BJ (cell line): ENCODE measurements at regions not wholly inside any gene's neighbourhood (a gene's known extent, or its start where the extent isn't known, plus 50 kb on each side); places are given as distances from the start of the nearest gene placed in this dataset.

Source experiments
- CTCF ChIA-PET: fragments of 350-600 bp; formaldehyde crosslinking; extraction: SDS; loops from one replicate; lab custom pipeline; 2021; ENCODE audit warnings: antibody characterized with exemption, inconsistent platforms; lab: Yijun Ruan, JAX
- POLR2A ChIA-PET: fragments of 300-600 bp; sonication (Branson Sonifier 250); formaldehyde crosslinking; extraction: SDS; loops from one replicate; lab custom pipeline; 2021; ENCODE audit warnings: antibody characterized with exemption; lab: Charles Lee
- DNase-seq: peaks from one replicate; pipeline ENCODE4 v3.0.0-alpha.2; 2011; ENCODE audit warnings: low read depth
- H3K27me3 ChIP-seq: 2 replicates; pipeline ENCODE4 v1.6.0; 2011; ENCODE audit warnings: low read length; ENCODE audit not compliant: control insufficient read depth, insufficient read depth
- H3K36me3 ChIP-seq: 2 replicates; pipeline ENCODE4 v1.5.1; 2011; ENCODE audit warnings: low read length; ENCODE audit not compliant: control insufficient read depth, insufficient read depth
- H3K4me3 ChIP-seq: 2 replicates; pipeline ENCODE4 v1.5.1; 2011; ENCODE audit warnings: low read depth, mild to moderate bottlenecking, control low read depth, low read length
- CTCF ChIP-seq: IDR thresholded peaks from 2 replicates; pipeline ENCODE4 v1.5.1; 2011; ENCODE audit warnings: low read depth, mild to moderate bottlenecking, control low read depth, inconsistent platforms, low read length, moderate library complexity; ENCODE audit not compliant: insufficient read depth

DNA sequence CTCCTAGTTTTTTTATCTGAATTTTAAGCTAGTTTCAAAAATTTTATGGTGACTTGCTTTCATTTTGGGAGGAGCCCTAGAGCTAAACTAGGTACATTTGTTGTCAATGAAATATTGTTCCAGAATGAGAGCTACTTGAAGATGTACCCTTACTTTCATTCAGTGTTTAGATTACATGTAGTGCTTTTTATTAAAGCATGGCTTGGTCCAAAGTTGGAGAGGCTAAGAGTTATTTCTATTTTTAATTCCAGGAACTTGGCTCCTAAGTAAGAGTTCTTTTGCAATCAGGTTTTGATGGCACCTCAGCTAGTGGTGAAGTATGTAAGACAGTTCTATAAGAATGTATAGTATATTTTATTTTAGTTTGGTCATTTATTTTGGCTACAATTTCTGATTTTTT is 165.5 kb downstream of the PRR32 start:
- POLR2A ChIA-PET: no interaction called here
- no peak for TF ChIP-seq CTCF
- Histone ChIP-seq H3K27me3 (no peaks in the 10 kb centered on the region), H3K4me3 (no peak overlapping the region), H3K36me3 (no peaks in the 10 kb centered on the region)
- DNase-seq: no peak
- CTCF ChIA-PET: no interaction called here

DNA sequence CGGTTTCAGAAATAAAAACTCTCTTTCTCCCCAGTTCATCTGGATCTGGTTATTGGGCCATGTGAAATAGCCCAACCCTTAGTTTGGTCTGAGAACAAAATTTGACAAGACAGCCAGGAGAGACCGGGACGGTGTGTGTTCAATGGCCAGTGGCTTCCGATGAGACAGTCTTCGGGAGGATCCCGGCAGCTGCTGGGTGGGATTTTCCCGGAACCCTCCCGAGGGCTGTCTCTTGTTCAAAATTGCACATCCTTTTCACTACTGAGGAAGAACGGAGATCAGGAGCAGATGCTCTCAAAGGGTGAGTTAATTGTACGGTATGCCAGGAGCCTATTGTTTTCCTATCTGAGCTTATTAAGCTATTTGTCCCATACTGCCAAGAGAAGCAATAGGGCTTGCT is 166.5 kb downstream of the PRR32 start:
- H3K27me3 ChIP-seq: no peaks in the 10 kb centered on the region
- TF ChIP-seq CTCF: no peak
- no peak overlapping the region for H3K4me3 ChIP-seq
- ChIA-PET POLR2A (no interaction called here), CTCF (no interaction called here)
- DNase-seq: no peak
- no peaks in the 10 kb centered on the region for H3K36me3 ChIP-seq

- H3K27me3 ChIP-seq: no peaks in the 10 kb centered on the region
- POLR2A ChIA-PET: no interaction called here
- DNase-seq: no peak
Observed at GRCh38 chrX:126994032-126994600, 174.6 kb downstream of the PRR32 start.

GRCh38 chrX:127011629-127012028 is 192.1 kb downstream of the PRR32 start:
- ChIA-PET POLR2A (no interaction called here), CTCF (no interaction called here)
- no peaks in the 10 kb centered on the region for H3K36me3 ChIP-seq
- no peak for DNase-seq
- H3K4me3 ChIP-seq: no peak overlapping the region
- H3K27me3 ChIP-seq: no peaks in the 10 kb centered on the region
- TF ChIP-seq CTCF: no peak

More at GRCh38 chrX:126994032-126994600, 174.6 kb downstream of the PRR32 start:
- CTCF ChIA-PET: no interaction called here
- Histone ChIP-seq H3K36me3 (no peaks in the 10 kb centered on the region), H3K4me3 (no peak overlapping the region)
- TF ChIP-seq CTCF: no peak

DNA sequence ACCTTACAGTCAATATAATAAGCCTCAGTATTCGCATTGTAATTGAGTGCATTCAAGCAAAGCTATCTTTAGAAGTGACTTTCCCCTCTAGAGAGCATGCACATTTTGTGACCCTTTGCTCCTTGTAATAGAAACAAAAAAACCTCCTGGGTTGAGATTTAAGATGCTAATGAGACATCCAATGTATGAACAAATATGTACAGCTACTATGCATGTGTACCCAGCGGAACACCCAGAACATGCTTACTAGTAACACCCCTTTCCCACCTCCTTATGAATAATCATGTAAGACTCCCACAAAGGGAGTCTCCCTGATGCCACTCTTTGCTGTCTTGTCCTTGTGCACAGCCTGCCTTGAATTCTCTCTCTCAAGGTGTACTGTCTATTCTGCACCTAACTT is 205.5 kb downstream of the PRR32 start:
- no peak for DNase-seq
- ChIA-PET POLR2A (no interaction called here), CTCF (no interaction called here)
- TF ChIP-seq CTCF: no peak
- Histone ChIP-seq H3K36me3 (no peaks in the 10 kb centered on the region), H3K4me3 (no peak overlapping the region), H3K27me3 (no peaks in the 10 kb centered on the region)
